Ovary (tissue), 3 donors: ENCODE measurements at regions not wholly inside any gene's neighbourhood (a gene's known extent, or its start where the extent isn't known, plus 50 kb on each side); places are given as distances from the start of the nearest gene placed in this dataset.

Experiments
- EP300 ChIP-seq: sonication (generic); formaldehyde crosslinking; IDR thresholded peaks from one replicate; pipeline ENCODE4 v1.6.1; 2017; ENCODE audit warnings: antibody characterized with exemption
- POLR2A ChIP-seq: fragments of 450-650 bp; IDR thresholded peaks from one replicate; pipeline ENCODE4 v1.6.1; 2017; ENCODE audit warnings: antibody characterized with exemption, mild to moderate bottlenecking, moderate library complexity
- TF ChIP-seq, protein P1 (sequence below), 3 donors: fragments of 450-650 bp in 2 of 3; fragments of 200-600 bp in 1 of 3; IDR thresholded peaks; one replicate each; pipeline versions ENCODE4 v1.5.1 to v1.8.0; 2016 to 2022; ENCODE audit warnings: antibody characterized with exemption in 3 of 3, mild to moderate bottlenecking in 1 of 3
- donor health status: DM: no; HTN: no; CAD: no.

DNA sequence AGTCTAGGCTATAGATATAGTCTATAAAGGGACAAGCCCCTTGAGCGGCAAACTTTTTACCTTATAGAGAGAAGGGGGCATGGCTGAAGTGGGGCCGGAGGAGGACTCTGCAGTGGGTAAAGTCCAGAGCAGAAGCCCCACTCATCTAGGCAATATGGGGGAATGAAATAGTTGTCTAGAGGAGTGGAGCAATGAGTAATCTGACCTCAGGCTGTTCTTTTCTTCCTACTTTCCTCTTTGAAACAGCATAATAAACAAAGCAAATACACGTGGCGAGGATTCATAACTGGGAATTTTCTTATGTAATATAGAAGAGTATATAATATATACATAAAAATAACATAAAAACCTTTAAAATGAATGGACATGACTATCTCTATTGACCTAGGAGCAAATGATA is 546.4 kb upstream of the ZNF385D start:
- TF ChIP-seq POLR2A (no peak), EP300 (no peak)
- TF ChIP-seq, protein P1, sequence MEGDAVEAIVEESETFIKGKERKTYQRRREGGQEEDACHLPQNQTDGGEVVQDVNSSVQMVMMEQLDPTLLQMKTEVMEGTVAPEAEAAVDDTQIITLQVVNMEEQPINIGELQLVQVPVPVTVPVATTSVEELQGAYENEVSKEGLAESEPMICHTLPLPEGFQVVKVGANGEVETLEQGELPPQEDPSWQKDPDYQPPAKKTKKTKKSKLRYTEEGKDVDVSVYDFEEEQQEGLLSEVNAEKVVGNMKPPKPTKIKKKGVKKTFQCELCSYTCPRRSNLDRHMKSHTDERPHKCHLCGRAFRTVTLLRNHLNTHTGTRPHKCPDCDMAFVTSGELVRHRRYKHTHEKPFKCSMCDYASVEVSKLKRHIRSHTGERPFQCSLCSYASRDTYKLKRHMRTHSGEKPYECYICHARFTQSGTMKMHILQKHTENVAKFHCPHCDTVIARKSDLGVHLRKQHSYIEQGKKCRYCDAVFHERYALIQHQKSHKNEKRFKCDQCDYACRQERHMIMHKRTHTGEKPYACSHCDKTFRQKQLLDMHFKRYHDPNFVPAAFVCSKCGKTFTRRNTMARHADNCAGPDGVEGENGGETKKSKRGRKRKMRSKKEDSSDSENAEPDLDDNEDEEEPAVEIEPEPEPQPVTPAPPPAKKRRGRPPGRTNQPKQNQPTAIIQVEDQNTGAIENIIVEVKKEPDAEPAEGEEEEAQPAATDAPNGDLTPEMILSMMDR (IDR thresholded peaks at IDR 0.05), result no peak
